Stimulated activated CD8-positive, alpha-beta memory T cell treated with anti-CD3 and anti-CD28 coated beads, Interleukin-12 subunit alpha, Interleukin-12 subunit beta, amount 100 ng/mL, for 24 hours (primary cell): ENCODE measurements at regions not wholly inside any gene's neighbourhood (a gene's known extent, or its start where the extent isn't known, plus 50 kb on each side); places are given as distances from the start of the nearest gene placed in this dataset.
"Not testable (repeated sequence)": the region's sequence is repeated elsewhere in the genome, so short reads cannot be mapped to it uniquely, and the experiment has no call there.

ENCODE experiments used
- DNase-seq: peaks from one replicate; pipeline ENCODE4 v3.0.0-alpha.2; 2020; ENCODE audit errors: extremely low read depth

DNA sequence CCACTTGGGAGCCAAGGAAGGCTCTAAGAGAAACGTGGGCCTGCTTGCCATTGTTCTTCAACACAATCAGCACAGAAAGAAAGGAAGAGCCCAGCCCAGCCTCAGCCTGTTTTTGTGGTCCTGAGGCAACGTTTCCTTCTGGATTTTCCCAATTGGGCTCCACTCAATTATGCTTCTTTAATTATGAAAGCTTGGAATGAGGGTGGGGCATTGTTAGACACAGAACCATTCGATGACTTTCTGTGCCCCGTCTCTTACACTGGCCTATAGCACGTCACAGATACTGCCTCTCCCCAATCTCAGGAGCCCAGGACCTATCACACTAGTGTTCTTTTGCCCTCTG is 207.4 kb downstream of the ZFP36L2 start:
- no peak for DNase-seq

DNA sequence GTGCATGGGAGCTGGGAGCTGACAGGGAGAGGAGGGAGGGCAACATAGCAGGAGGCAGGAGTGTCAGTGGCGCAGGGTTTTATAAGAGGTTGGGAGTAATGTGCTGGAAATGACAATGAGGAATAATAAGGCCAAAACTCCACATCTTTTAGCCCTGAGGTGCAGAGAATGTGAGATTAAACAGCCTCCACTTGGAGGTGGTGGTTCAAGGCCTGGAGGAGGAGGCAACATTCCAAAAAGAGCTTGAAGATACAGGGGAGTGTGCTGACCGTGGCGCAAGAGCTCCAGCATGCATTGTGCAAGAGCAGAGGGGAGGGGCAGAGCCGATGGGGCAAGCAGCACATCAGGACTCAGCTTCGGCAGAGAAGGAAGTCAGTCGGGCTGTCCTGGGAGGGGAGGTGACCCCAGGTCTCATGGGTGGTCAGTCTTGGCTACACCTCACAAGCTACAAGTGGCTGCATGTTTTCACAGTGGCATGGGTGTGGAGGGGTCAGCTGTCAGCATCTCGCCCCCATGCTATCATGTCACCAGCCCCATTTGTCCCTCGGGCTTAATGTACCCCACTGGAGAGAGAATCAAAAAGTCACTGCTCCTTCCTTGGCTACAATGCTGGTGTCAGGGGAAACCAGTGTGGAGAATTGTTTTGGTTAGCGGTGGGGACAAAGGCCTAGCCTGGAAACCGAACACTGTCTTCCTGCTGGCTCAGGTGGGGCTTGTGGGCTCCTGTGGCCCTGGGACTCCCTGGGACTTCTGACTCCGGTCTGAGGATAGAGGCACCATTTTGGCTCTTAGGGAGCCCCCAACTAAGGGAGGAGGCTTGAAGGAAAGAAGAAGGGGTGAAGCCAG is 208.0 kb downstream of the ZFP36L2 start:
- no peak for DNase-seq

DNA sequence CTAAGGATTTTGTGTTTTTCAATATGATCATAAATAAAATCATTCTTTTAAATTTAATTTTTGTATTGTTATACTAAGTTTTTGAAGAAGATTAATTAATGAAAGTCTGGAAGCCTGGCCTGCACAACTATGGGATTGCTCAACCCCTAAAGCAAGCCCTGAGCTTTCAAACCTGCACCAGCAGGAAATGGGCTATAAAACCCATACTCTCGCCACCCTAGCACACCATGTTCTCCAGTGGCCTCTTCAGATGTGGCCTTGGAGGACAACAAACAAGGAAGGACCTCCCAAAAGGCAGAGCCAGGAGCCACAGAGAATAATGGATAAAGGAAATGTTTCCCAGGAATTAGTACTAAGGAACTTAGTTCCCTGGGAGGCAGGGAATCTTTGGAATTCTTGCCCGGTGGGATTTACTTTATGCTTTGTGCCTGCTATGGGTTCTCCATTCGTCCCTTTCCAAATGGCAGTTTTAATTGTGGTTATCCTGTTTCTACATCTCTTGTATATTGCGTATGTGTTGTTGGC is 212.5 kb downstream of the ZFP36L2 start:
- DNase-seq = no peak

DNA sequence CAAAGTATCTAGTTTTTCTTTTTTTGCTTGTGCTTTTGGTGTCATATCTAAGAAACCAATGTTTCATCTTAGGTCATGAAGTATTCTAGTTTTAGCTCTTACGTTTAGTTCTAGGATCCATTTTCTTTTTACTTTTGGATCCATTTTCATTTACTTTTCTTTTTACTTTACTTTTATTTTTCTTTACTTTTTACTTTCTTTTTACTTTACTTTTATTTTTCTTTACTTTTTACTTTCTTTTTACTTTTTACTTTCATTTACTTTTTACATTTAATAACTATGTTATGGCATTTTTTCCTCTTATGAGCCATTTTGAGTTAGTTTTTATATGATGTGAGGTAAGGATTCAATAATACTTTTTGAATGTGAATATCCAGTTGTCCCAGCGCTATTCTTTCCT is 213.4 kb downstream of the ZFP36L2 start:
- DNase-seq = no peak

DNA sequence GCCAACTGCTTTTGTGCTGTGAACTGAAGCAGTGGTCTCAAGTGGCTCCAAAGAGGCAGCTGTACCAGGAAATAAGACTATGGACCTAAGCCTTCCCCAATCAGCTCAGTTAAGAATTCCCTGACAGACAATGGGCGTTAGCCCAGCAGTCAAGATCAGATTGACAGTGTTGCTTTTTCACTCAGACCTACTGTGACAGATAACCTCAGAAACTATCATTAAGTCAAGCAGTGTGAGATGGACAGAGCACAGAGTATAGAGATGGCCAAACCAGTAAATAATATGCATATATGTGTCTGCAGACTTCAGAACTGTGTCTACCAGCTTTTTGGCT is 215.3 kb downstream of the ZFP36L2 start:
- DNase-seq = no peak

DNA sequence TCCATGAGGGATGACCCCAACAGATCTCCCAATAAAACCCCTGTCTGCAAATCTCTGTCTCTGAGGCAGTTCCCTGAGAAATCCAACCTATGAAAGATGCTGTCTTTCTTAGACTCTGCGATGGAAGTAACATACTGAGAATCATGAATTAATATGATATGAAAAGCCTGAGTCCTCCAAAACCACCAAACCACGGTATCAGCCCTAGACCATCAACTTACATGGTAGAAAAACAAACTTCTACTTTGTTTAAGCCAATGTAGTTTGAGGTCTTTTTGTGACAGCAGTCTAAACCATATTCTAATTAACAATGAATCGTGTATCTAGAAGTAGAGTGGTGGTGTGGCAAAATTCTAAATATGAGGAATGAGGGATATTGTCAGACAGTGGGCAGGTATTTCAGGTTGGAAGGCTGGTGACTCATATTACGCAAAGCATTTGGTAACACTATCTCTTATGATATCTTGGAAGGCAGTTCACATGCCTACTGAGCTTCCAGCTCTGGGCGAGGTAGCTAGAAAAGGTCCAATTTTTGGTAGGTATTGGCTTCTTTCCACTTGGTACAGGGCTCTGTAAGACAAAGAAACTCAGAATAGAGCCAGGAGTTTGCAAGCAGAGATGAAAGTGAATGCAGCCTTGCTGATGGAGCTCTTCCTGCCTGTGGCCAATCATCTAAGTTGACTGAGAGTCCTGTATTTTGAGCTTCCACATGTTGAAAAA is 215.8 kb downstream of the ZFP36L2 start:
- no peak for DNase-seq

DNA sequence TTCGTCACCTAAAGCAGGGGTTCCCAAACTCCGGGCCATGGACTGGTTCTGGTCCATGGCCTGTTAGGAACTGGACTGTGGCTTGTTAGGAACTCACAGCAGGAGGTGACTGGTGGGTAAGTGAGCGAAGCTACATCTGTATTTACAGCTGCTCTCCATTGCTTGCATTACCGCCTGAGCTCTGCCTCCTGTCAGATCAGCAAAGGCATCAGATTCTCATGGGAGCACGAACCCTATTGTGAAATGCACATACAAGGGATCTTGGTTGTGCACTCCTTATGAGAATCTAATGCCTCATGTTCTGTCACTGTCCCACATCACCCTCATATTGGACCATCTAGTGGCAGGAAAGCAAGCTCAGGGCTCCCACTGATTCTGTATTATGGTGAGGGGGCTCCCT is 217.0 kb downstream of the ZFP36L2 start:
- no peak for DNase-seq

DNA sequence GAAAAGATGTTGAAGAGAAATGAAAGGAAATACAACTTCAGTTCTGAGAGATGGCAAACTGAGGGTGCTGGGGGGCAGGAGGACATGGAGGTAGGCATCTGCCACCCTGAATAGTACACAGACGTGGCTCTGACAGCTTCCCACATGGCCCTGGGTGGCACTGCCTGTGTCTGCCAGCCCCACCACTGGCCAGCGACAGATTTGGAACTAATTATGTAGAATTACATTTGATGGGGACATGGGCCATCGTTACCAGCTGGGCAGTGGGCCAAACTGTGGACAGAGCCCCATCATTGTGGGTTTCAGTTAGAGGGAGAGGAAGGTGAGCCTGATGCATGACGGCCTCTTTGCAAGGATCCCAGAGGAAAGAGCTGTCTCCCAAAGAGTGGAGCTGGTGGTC is 216.0 kb upstream of the HAAO start:
- no peak for DNase-seq

DNA sequence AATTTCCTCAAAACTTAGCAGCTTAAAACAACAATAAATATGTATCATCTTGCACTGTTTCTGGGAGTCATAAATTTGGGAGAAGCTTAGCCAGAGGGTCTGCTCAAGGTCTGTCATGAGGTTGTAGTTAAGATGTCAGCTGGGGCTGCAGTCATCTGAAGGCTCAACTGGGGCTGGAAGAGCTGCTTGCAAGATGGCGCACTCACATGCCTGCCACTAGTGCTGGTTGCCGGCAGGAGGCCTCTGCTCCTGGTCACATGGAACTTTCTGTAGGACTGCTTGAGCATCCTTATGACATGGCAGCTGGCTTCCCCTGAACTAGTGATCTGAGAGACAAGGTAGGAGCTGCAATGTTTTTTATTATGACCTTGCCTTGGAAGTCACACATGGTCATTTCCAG is 215.5 kb upstream of the HAAO start:
- DNase-seq = no peak

DNA sequence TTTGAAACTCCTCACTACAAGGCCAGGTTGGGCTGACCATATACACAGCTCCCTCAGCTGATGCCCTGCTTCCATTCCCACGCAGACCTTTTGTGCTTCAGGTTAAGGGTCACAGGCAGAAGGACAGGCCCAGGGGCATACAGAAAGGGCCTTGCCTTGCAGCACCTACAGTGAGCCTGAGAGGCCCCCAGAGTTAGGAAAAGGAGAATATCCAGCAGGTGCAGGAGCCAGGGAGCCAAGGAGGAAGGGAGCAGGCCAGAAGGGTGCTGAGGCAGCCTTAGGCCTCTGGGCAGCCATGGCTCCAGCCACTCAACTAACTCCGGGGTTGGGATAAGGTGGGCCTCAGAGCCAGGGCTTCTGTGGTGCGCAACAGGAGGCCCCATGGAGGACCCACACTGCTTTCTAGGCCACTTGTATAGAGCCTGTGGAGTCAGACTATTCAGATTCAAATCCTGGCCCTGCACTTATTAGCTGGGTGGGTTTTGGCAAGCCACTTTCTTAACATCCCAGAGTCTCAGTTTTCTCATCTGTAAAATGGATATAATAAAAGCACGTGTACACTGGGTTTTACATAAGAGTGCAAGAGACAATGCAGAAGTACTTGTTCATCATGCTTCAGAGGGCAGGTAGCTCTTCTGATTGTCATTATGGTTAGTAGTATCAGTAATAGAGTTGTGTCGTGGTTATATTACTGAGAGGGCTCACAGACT is 214.6 kb upstream of the HAAO start:
- no peak for DNase-seq

DNA sequence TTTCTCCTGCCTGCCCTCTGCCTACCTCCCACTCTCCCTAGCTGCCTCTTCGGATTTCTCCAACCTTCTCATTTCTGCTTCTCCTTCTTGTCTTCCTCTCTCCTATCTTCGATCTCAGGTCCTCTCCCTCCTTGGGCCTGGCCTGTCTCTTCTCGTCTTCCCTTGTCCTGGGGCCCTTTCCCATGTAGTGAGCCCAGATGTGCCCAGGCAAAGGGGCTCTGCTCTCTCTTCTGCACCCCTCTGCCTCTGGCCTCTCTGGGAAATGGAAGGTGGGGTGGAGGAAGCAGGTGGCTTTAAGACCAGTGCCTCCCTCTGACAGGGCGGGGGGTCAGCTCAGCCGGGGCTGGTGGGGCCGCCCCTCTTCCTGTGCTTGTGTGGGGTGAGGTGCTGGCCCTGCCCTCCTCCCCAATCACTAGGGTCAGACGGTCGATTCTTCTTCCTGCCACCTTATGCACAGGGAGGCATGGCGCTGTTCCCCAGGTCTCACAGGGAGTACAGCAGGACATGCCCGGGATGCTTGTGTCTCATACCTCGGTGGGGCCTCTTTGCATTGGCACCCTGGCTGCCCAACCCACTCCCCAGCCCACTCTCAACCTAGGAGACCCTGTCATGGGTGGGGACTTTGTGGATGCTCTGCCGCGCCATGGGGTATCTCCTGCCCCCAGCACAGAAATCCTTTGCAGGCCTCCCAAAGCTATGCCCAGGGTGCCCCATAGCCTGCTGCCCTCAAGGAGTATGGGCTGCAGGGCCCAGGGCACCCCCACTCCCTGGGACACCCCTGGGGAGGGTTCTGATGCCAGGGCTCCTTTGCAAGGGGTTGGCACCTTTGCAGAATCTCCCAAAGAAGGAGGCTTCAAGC is 213.8 kb upstream of the HAAO start:
- no peak for DNase-seq

DNA sequence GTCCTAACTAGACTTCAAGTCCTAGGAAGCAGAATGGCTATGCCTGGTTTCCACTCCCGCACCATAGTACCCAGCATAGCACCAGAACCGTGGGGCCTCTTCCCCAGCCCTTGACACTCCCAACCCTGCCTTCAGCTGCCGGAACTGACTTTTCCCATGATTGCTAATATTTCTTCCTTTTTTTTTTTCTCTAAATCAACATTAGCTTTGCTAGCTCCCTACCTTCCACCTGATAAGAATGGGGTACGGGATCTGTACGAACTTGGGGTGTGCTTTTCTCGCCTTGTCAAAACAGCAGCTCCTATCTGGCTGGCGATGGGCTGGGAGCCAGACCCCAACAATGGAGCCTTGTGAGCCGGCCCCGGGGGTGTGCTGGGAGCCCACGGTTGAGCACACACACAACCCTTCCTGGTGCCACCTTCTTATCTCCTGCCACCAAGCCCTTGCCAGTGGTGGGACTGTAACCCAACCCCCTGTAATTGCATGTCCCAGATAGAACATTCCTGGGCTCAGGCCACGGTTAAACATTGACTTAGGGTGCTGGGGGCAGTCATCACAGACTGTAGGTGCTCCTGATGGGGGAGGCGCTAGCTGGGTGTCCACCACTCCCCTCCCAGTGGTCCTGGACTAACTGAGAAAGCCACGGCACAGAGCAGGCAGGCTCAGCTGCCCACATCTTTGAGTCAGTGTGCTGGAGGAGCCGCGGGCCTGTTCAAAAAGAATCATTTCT is 213.0 kb upstream of the HAAO start:
- no peak for DNase-seq

DNA sequence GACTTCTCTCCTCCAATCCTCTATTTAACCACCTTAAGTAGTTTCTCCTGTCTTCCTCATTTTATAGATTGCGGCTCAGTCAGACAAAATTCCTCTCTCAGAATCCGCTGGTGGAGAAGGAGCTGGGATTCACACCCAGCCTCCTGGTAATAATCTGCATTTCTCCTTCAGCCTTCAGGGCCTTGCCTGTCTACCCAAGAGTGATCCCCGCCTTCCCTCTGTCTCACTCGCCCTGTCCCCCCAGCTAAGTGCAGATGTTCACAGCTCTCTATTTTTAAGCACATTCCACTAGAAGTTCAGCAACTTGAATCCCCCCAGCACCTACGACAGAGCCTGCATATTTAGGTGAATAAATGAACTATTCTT is 212.5 kb upstream of the HAAO start:
- DNase-seq = no peak

DNA sequence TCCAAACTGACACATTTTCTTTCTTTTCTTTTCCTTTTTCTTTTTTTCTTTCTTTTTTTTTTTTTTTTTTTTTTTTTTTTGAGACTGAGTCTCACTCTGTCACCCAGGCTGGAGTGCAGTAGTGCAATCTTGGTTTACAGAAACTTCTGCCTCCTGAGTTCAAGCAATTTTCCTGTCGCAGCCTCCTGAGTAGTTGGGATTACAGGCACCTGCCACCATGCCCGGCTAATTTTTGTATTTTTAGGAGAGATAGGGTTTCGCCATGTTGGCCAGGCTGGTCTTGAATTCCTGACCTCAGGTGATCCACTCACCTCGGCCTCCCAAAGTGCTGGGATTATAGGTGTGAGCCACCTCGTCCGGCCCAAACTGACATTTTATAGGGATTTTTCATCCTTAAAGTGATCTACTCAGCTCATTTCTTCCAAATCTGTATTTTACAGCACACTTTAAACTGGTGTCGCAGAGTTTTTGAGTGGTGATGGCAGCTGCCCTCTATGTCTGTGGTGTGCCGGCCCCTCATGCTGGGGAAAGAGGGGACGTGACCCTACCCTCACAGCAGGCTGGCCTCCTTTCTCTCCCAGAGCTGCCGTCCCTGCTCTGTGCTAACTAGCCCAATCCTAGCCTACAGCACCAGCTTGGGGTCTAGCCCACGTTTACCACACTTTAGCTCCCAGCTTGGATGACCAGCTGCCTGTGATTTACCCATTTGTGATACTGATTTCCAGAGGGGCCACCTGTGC is 211.9 kb upstream of the HAAO start:
- not testable (repeated sequence) for DNase-seq

DNA sequence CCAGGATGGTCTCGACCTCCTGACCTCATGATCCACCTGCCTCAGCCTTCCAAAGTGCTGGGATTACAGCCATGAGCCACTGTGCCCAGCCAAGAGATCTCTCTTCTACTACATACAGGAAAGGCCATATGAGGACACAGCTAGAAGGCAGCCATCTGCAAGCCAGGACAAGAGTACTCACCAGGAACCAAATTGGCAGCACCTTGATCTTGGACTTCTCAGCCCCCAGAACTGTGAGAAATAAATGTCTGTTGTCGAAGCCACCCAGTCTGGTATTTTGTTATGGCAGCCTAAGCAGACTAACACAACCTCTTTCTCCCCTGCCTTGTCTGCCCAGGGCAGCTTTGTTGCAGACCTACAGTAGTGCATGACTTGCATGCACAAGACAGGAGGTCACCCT is 211.3 kb upstream of the HAAO start:
- no peak for DNase-seq

DNA sequence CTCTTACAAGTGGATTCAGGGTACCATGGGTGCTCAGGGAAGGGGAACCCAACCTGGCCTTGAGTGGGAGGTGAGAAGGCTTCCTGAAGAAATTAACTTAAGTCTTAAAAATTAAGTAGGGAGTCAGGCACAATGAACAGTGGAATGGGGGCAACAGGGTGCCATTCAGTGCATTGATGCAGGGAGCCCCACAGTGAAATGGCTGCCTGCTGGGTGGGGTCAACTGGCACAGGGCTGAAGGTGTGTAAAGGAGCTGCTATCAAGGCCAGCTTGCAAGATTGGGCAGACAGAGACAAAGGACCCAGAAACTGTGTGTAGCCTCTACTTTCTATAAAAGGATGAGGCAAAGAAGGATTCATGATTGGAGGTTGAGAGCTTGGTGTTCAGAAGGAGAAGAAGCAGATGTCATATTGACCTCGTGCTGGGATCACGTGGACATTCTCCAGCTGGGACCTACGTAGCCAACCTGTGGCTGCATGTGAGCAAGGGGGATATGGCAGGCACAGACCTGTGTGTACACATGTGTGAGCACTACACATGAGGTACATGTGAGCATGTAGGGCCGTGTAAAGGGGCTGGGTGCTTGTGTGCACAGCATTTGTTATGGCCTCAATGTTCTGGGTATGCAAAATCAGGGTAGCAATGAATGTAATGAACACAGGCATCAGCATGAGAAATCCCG is 209.5 kb upstream of the HAAO start:
- no peak for DNase-seq

DNA sequence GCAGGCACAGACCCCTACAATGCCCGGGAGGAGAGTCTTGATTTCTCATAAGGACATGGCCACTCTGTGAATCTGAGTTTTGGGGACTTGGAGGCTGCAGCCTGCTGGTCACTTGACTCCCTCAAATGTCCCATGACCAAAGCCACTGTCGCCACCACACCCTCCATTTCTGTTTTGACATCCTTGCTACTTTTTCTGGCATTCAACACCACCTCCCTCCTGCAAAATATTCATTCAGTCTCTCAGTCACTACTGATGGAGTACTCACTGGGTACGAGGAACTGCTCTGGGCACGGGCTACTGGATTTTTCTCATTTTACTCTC is 208.6 kb upstream of the HAAO start:
- no peak for DNase-seq

DNA sequence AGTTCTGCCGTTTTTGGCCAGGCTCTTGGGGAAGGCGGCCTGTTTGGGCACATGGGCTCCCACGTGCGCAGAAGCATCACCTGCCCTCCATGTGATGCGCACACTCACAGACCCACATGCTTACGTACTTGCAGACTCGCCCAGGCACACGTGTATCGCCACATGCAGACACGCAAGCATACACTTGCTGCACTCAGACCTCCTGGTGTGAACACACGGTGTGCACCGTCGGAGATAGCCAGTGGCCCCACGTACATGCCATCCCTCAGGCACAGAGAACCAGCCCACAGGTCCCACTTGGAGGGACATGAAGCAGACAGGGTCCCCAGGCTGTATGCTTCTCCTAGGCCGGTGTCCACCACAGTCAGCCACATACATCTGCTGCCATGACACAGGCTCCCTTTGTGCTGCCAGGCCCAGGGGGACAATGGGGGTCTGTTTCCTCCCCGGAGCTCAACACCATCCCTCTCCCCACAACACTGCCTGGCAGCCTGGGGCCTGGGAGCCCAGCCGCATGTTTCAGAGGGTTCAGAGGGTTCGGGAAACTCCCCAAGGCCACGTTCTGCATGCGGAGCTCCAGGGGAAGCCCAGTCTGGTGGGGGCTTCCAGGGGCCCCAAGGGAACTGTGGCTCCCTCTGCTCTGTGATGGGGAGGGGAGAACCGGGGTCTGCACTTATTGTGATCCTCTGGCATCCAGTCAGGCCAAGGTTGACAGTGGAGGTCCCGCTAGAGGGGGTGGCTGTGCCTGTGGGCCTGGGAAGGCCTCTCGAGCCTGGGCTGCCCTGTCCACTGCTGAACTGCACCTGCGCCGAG is 208.1 kb upstream of the HAAO start:
- no peak for DNase-seq

DNA sequence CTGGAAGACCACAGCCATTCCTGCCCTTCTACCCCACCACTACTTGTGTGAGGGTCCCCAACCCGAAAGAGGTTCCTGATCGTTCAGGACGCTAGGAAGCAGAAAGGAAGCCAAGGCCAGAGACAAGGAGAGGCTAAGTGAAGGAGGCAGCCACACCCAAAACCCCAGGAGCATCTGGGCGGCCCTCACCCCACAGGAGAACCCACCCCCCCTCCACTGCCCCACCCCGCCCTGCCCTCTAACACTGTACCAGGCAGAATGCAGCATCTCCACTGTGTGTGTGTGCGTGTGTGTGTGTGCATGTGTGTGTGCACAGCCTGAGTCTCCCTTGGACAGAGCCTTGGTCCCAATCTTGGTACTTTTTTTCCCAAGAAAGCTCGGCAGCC is 207.5 kb upstream of the HAAO start:
- no peak for DNase-seq
